Esophagus muscularis mucosa (tissue), 4 donors: ENCODE measurements at regions not wholly inside any gene's neighbourhood (a gene's known extent, or its start where the extent isn't known, plus 50 kb on each side); places are given as distances from the start of the nearest gene placed in this dataset.

Source experiments
- CTCF ChIP-seq, 3 experiments: fragments of 200-600 bp in 2 of 3; fragments of 450-650 bp in 1 of 3; sonication (generic) in 2 of 3; IDR thresholded peaks; one replicate each; pipeline ENCODE4 v1.5.1; 2017 to 2019; ENCODE audit warnings: antibody characterized with exemption in 3 of 3, mild to moderate bottlenecking in 2 of 3, moderate library complexity in 1 of 3
- EP300 ChIP-seq: sonication (generic); formaldehyde crosslinking; IDR thresholded peaks from one replicate; pipeline ENCODE4 v1.6.1; 2017; ENCODE audit warnings: antibody characterized with exemption
- POLR2A ChIP-seq: fragments of 450-650 bp; IDR thresholded peaks from one replicate; pipeline ENCODE4 v1.6.1; 2017; ENCODE audit warnings: antibody characterized with exemption, moderate library complexity, mild to moderate bottlenecking, low read depth
- POLR2AphosphoS5 ChIP-seq, 2 donors: sonication (generic); formaldehyde crosslinking; IDR thresholded peaks; one replicate each; pipeline ENCODE4 v1.6.1; 2017; ENCODE audit warnings: antibody characterized with exemption in 2 of 2

DNA sequence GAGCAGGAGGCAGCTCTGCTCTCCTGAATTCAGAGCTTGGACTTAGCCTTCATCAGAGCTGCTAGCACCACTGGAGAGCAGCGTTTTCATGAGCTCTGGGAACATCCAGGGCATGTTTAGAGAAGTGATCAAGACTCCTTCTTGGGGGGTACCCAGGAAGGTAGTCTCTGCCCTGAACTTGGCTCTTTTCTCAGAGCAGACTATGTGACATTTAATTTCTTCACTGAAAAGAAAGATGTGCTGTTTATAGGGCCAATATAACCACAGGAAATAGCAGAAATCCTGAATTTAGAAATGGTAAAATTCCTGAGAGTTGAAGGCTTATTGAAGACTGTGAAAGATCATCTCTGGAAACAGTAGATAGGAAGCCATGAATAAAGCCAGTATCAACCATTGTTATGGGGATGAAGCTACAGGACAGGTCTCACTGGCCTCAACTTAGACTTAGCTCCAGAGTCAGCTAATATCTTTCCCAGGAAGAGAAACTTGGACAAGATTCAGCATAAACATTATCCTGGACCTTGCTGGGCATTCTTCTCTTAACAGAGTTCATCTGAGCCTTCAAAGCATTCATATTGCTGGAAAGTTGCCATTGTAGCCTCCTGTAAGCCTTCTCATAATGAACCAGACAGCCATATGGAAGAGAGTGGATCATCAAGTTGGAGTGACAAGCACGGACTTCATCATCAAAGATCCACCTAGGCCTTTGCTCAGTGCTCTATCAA, 386.6 kb upstream of the THBS1 start:
- TF ChIP-seq POLR2A (no peak), CTCF (IDR thresholded peaks at IDR 0.05) (no peak), POLR2AphosphoS5 (IDR thresholded peaks at IDR 0.05) (no peak), EP300 (no peak)
